Ovary (tissue), 7 donors: ENCODE measurements at regions not wholly inside any gene's neighbourhood (a gene's known extent, or its start where the extent isn't known, plus 50 kb on each side); places are given as distances from the start of the nearest gene placed in this dataset.

Experiments used
- DNase-seq, 5 donors: peaks; one replicate each; pipeline ENCODE4 v3.0.0-alpha.2; 2019 to 2020
- H3K27ac ChIP-seq, 2 donors: fragments of 200-600 bp; one replicate each; pipeline versions ENCODE4 v1.5.1 to v1.8.0; 2019 to 2022
- H3K27me3 ChIP-seq: fragments of 200-600 bp; one replicate; pipeline ENCODE4 v1.8.0; 2022
- H3K36me3 ChIP-seq: fragments of 200-600 bp; sonication (generic); one replicate; pipeline ENCODE4 v1.5.1; 2019
- H3K4me1 ChIP-seq: one replicate; pipeline ENCODE4 v1.8.1; 2013; ENCODE audit warnings: mild to moderate bottlenecking, moderate library complexity; ENCODE audit not compliant: insufficient read depth
- H3K4me3 ChIP-seq: fragments of 200-600 bp; sonication (generic); one replicate; pipeline ENCODE4 v1.5.1; 2017
- H3K9me3 ChIP-seq, 2 donors: fragments of 200-600 bp in 1 of 2; sonication (generic) in 1 of 2; one replicate each; pipeline versions ENCODE4 v1.5.1 to v1.8.1; 2013 to 2019; ENCODE audit warnings: mild to moderate bottlenecking in 1 of 2, moderate library complexity in 1 of 2
- CTCF ChIP-seq, 3 donors: fragments of 450-650 bp in 2 of 3; fragments of 200-600 bp in 1 of 3; IDR thresholded peaks; one replicate each; pipeline versions ENCODE4 v1.5.1 to v1.8.0; 2016 to 2022; ENCODE audit warnings: antibody characterized with exemption in 3 of 3, mild to moderate bottlenecking in 1 of 3
- EP300 ChIP-seq: sonication (generic); formaldehyde crosslinking; IDR thresholded peaks from one replicate; pipeline ENCODE4 v1.6.1; 2017; ENCODE audit warnings: antibody characterized with exemption
- POLR2A ChIP-seq: fragments of 450-650 bp; IDR thresholded peaks from one replicate; pipeline ENCODE4 v1.6.1; 2017; ENCODE audit warnings: antibody characterized with exemption, mild to moderate bottlenecking, moderate library complexity
- WGBS, 3 donors: extraction: QIAGEN DNeasy Blood & Tissue Kit in 1 of 3; methylation state at CpG; one replicate each; pipeline versions ENCODE4 v1.1.5 to v1.1.7; 2013 to 2017; 5-methylcytosine and 5-hydroxymethylcytosine counted together
- intact Hi-C, 4 donors: fragments of 100-400 bp; cut with DNase I; formaldehyde crosslinking; loops; one replicate each; pipeline versions ENCODE4 v1.11.0 to v1.15.1; 2022 to 2023
- donor health status: DM: no; HTN: no; CAD: no; lungs with moderate emphysema.
- donor health status: DM: no; HTN: no; CAD: no.
- donor health status: Bipolar disorder and iron deficiency.
- donor health status: DM: no; HTN: no; CAD: no.
- donor health status: DM: yes; HTN: yes; CAD: no.

GRCh38 chr20:22474224-22474623, 110.1 kb downstream of the FOXA2 start:
- TF ChIP-seq CTCF (IDR thresholded peaks at IDR 0.05) (no peak), EP300 (no peak), POLR2A (no peak)
- no peaks in the 10 kb centered on the region for H3K27me3 ChIP-seq
- H3K9me3 ChIP-seq, result no peaks in the 10 kb centered on the region
- intact Hi-C loops, result no loop called here
- H3K4me1 ChIP-seq, result no peaks in the 10 kb centered on the region
- WGBS, 3 donors, result 69 to 82% (median 74%) methylated on average over 3 of the region's 3 CpGs
- H3K4me3 ChIP-seq, result no peak overlapping the region
- DNase-seq, result no peak
- no peak overlapping the region for H3K27ac ChIP-seq
- H3K36me3 ChIP-seq, result no peaks in the 10 kb centered on the region

GRCh38 chr20:22473293-22473692, 111.1 kb downstream of the FOXA2 start:
- no peak for DNase-seq
- Histone ChIP-seq H3K27ac (no peak overlapping the region), H3K9me3 (no peaks in the 10 kb centered on the region), H3K4me1 (no peaks in the 10 kb centered on the region), H3K27me3 (no peaks in the 10 kb centered on the region), H3K4me3 (no peak overlapping the region), H3K36me3 (no peaks in the 10 kb centered on the region)
- TF ChIP-seq CTCF (IDR thresholded peaks at IDR 0.05) (no peak), EP300 (no peak), POLR2A (no peak)
- WGBS, 3 donors, result 49 to 65% (median 59%) methylated on average over 2 of the region's 2 CpGs
- intact Hi-C loops, result no loop called here

DNA sequence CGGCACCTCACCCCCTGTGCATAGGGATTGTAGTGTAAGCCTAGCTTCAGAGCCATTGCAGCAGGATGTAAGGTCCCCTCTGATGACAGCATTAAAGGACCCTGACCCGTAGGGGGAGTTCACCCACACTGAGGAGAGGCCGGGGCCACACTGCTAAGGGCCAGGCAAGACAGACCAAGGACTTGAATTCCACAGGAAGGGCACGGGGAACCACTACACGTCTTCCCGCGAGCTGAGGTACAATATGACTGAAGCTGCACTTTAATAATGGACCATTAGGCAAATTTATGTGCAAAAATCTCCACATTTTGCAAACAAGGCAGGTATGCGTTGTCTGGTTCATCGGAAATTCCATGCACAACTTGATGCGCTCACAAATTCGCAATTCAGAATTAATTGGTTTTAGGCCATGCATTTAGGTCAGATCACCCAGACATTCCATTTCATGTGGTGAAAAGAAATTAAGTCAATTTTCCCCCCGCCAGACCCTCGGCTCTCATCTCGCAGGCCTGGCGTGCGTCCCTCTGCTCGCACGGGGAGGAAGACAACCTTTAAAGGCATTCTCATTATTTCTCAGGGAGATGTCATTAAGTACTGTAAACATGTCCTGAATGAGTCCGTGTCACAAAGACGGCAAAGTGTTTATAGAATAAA, 111.8 kb downstream of the FOXA2 start:
- Histone ChIP-seq H3K4me1 (no peaks in the 10 kb centered on the region), H3K4me3 (no peak overlapping the region), H3K27me3 (no peaks in the 10 kb centered on the region), H3K27ac (no peak overlapping the region), H3K9me3 (no peaks in the 10 kb centered on the region), H3K36me3 (no peaks in the 10 kb centered on the region)
- no peak for DNase-seq
- 74 to 82% (median 76%) methylated on average over 20 of the region's 20 CpGs for WGBS, 3 donors
- no peak for TF ChIP-seq EP300
- no peak for TF ChIP-seq POLR2A
- no peak for TF ChIP-seq CTCF (IDR thresholded peaks at IDR 0.05)
- intact Hi-C loops, result no loop called here

GRCh38 chr20:22471156-22471836, 113.1 kb downstream of the FOXA2 start:
- WGBS, 3 donors, result 72 to 82% (median 80%) methylated on average over 9 of the region's 9 CpGs
- TF ChIP-seq CTCF (IDR thresholded peaks at IDR 0.05), result no peak
- no peak for TF ChIP-seq EP300
- TF ChIP-seq POLR2A, result no peak
- no peaks in the 10 kb centered on the region for H3K9me3 ChIP-seq
- no peaks in the 10 kb centered on the region for H3K27me3 ChIP-seq
- intact Hi-C loops, result no loop called here
- H3K4me3 ChIP-seq, result no peak overlapping the region
- no peak for DNase-seq
- H3K4me1 ChIP-seq, result no peaks in the 10 kb centered on the region
- H3K27ac ChIP-seq, result no peak overlapping the region
- no peaks in the 10 kb centered on the region for H3K36me3 ChIP-seq
